ENCODE measurements at regions not wholly inside any gene's neighbourhood (a gene's known extent, or its start where the extent isn't known, plus 50 kb on each side); places are given as distances from the start of the nearest gene placed in this dataset.

GRCh38 chr1:87457408-87457807, 128.7 kb downstream of the LMO4 start:
- TF ChIP-seq CTCF (IDR thresholded peaks at IDR 0.05) (no peak), POLR2A (IDR thresholded peaks at IDR 0.05) (no peak)
